B cell (primary cell): ENCODE measurements at regions not wholly inside any gene's neighbourhood (a gene's known extent, or its start where the extent isn't known, plus 50 kb on each side); places are given as distances from the start of the nearest gene placed in this dataset.

Experiments used
- ATAC-seq: fragments of 200-7000 bp; cut with Tn5 transposase; one replicate; pipeline ENCODE4 v1.10.0; 2021; ENCODE audit warnings: low read depth, mild to moderate bottlenecking, moderate number of reproducible peaks, moderate library complexity
- CTCF ChIA-PET: fragments of 350-600 bp; sonication (Branson Sonifier 250); formaldehyde crosslinking; loops from one replicate; lab custom pipeline; 2021; ENCODE audit warnings: antibody characterized with exemption, inconsistent platforms; lab: Charles Lee
- POLR2A ChIA-PET: fragments of 350-600 bp; sonication (Branson Sonifier 250); formaldehyde crosslinking; loops from one replicate; lab custom pipeline; 2021; ENCODE audit warnings: antibody characterized with exemption; lab: Charles Lee
- DNase-seq: peaks from one replicate; pipeline ENCODE4 v3.0.0; 2013
- H2AFZ ChIP-seq: 2 replicates; pipeline ENCODE4 v1.6.1; 2012; ENCODE audit warnings: mild to moderate bottlenecking, low read depth, low read length; ENCODE audit not compliant: insufficient read depth, poor library complexity, severe bottlenecking
- H3K27ac ChIP-seq, 2 donors: 1 replicate in 1 of 2; 2 replicates in 1 of 2; pipeline ENCODE4 v1.5.1; 2012 to 2013; ENCODE audit warnings: low read length in 2 of 2, mild to moderate bottlenecking in 2 of 2, moderate library complexity in 1 of 2
- H3K27me3 ChIP-seq, 4 experiments: fragments of 200-600 bp in 1 of 4; sonication (generic) in 1 of 4; replicated peaks in 1 of 4; 1 replicate in 2 of 4; 2 replicates in 2 of 4; pipeline versions ENCODE4 v1.6.1 to v1.7.0; 2013 to 2016; ENCODE audit warnings: low read length in 3 of 4, mild to moderate bottlenecking in 2 of 4, mixed read lengths in 1 of 4, moderate library complexity in 1 of 4; ENCODE audit not compliant: insufficient read depth in 4 of 4, control insufficient read depth in 3 of 4; ENCODE audit errors: control extremely low read depth in 1 of 4
- H3K36me3 ChIP-seq, 2 experiments: replicated peaks in 1 of 2; 1 replicate in 1 of 2; 2 replicates in 1 of 2; pipeline versions ENCODE4 v1.6.1 to v1.7.1; 2013; ENCODE audit warnings: low read length in 1 of 2; ENCODE audit not compliant: insufficient read depth in 2 of 2, control insufficient read depth in 1 of 2; ENCODE audit errors: control extremely low read depth in 1 of 2, extremely low read depth in 1 of 2
- H3K4me1 ChIP-seq, 2 donors: fragments of 200-600 bp in 1 of 2; sonication (generic) in 1 of 2; 1 replicate in 1 of 2; 2 replicates in 1 of 2; pipeline versions ENCODE4 v1.5.1 to v1.6.1; 2013 to 2017; ENCODE audit warnings: low read length in 2 of 2; ENCODE audit not compliant: control insufficient read depth in 2 of 2, insufficient read depth in 2 of 2
- H3K4me2 ChIP-seq: replicated peaks from 2 replicates; pipeline ENCODE3; 2012; ENCODE audit warnings: mild to moderate bottlenecking, low read depth, low read length; ENCODE audit not compliant: poor library complexity, severe bottlenecking
- H3K4me3 ChIP-seq, 5 experiments: fragments of 200-600 bp in 1 of 5; sonication (generic) in 1 of 5; 1 replicate in 3 of 5; 2 replicates in 2 of 5; pipeline versions ENCODE4 v1.5.1 to v1.7.0; 2011 to 2016; ENCODE audit warnings: low read length in 4 of 5, mild to moderate bottlenecking in 4 of 5, low read depth in 2 of 5, control low read depth in 1 of 5, moderate library complexity in 1 of 5; ENCODE audit not compliant: insufficient read depth in 1 of 5; ENCODE audit errors: control extremely low read depth in 1 of 5, extremely low read depth in 1 of 5
- H3K79me2 ChIP-seq: fragments of 200-600 bp; sonication (generic); one replicate; pipeline ENCODE4 v1.6.0; 2016; ENCODE audit warnings: low read length; ENCODE audit not compliant: control insufficient read depth, insufficient read depth
- H3K9ac ChIP-seq: fragments of 200-600 bp; sonication (generic); 2 replicates; pipeline ENCODE4 v1.6.1; 2017; ENCODE audit warnings: mild to moderate bottlenecking, low read length, moderate library complexity
- H3K9me3 ChIP-seq, 3 donors: one replicate each; pipeline versions ENCODE4 v1.6.1 to v1.7.1; 2013; ENCODE audit warnings: low read length in 2 of 3; ENCODE audit not compliant: control insufficient read depth in 2 of 3, insufficient read depth in 1 of 3; ENCODE audit errors: control extremely low read depth in 1 of 3
- H4K20me1 ChIP-seq: 2 replicates; pipeline ENCODE4 v1.6.0; 2012; ENCODE audit warnings: mild to moderate bottlenecking, low read length; ENCODE audit not compliant: insufficient read depth, control insufficient read depth, poor library complexity, severe bottlenecking
- H3K27ac Mint-ChIP-seq: one replicate; pipeline ENCODE4 v1.8.0; 2021; ENCODE audit warnings: mixed read lengths
- H3K27me3 Mint-ChIP-seq: one replicate; pipeline ENCODE4 v1.8.0; 2021; ENCODE audit warnings: mixed read lengths
- H3K4me1 Mint-ChIP-seq: one replicate; pipeline ENCODE4 v1.8.0; 2021; ENCODE audit warnings: mixed read lengths
- H3K4me3 Mint-ChIP-seq: one replicate; pipeline ENCODE4 v1.8.0; 2021; ENCODE audit warnings: mixed read lengths
- H3K9me3 Mint-ChIP-seq: one replicate; pipeline ENCODE4 v1.8.0; 2022; ENCODE audit warnings: mixed read lengths; ENCODE audit not compliant: insufficient read depth
- EZH2 ChIP-seq: IDR thresholded peaks from 2 replicates; pipeline ENCODE4 v1.6.1; 2012; ENCODE audit warnings: borderline replicate concordance, low read depth, mild to moderate bottlenecking, moderate library complexity, low read length; ENCODE audit not compliant: insufficient read depth, poor library complexity, severe bottlenecking
- WGBS: methylation state at CpG from one replicate; pipeline ENCODE4 v1.1.5; 2013; ENCODE audit warnings: missing lambda C conversion rate; ENCODE audit not compliant: insufficient coverage; 5-methylcytosine and 5-hydroxymethylcytosine counted together
- intact Hi-C: fragments of 100-400 bp; cut with micrococcal nuclease; formaldehyde crosslinking; loops from one replicate; pipeline ENCODE4 v1.10.0; 2022
- TF ChIP-seq, protein P1 (sequence below): fragments of 200-600 bp; IDR thresholded peaks from one replicate; pipeline ENCODE4 v1.8.0; 2022; ENCODE audit warnings: antibody characterized with exemption, mild to moderate bottlenecking

DNA sequence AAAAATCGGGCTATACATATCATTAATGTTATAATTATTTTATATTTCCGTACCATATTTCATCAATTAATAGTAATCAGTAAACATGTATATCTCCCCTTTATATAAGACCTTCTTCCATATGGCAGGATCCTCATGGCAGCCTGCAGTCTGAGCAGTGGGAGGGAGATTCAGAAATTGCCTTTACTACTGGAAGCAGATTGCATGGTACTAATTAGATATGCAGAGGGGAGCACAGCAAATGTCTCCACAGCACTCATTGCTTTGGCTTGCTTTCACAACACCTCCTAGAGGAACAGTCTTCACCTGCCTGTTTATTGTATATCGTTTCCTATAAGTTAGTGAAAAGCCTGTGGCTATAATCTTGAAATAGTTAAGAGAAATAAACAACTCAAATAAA lies 585.8 kb upstream of the GOT2 start:
- H3K27me3 ChIP-seq: no peaks in the 10 kb centered on the region
- H3K79me2 ChIP-seq: no peaks in the 10 kb centered on the region
- H3K4me3 Mint-ChIP-seq: no peak overlapping the region
- no peak overlapping the region for H3K4me2 ChIP-seq
- H3K27ac Mint-ChIP-seq: no peak overlapping the region
- H3K9me3 ChIP-seq: peaks cover 0 to 3% (median 0%) of the 10 kb centered on the region in 3 donors
- DNase-seq (no peak), ATAC-seq (no peak)
- no peaks in the 10 kb centered on the region for H3K4me1 Mint-ChIP-seq
- ChIA-PET CTCF (no interaction called here), POLR2A (no interaction called here)
- no peak overlapping the region for H3K9ac ChIP-seq
- H4K20me1 ChIP-seq: no peaks in the 10 kb centered on the region
- H3K27ac ChIP-seq: no peak overlapping the region
- no CpG with 5 or more reads among the region's 3 CpGs for WGBS
- intact Hi-C loops: no loop called here
- H3K27me3 Mint-ChIP-seq: no peaks in the 10 kb centered on the region
- peaks cover 5% of the 10 kb centered on the region for H3K9me3 Mint-ChIP-seq
- H3K4me3 ChIP-seq: no peak overlapping the region
- no peaks in the 10 kb centered on the region for H3K4me1 ChIP-seq
- H2AFZ ChIP-seq: no peak overlapping the region
- no peaks in the 10 kb centered on the region for H3K36me3 ChIP-seq
- TF ChIP-seq, protein P1, sequence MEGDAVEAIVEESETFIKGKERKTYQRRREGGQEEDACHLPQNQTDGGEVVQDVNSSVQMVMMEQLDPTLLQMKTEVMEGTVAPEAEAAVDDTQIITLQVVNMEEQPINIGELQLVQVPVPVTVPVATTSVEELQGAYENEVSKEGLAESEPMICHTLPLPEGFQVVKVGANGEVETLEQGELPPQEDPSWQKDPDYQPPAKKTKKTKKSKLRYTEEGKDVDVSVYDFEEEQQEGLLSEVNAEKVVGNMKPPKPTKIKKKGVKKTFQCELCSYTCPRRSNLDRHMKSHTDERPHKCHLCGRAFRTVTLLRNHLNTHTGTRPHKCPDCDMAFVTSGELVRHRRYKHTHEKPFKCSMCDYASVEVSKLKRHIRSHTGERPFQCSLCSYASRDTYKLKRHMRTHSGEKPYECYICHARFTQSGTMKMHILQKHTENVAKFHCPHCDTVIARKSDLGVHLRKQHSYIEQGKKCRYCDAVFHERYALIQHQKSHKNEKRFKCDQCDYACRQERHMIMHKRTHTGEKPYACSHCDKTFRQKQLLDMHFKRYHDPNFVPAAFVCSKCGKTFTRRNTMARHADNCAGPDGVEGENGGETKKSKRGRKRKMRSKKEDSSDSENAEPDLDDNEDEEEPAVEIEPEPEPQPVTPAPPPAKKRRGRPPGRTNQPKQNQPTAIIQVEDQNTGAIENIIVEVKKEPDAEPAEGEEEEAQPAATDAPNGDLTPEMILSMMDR: no peak
- no peak for TF ChIP-seq EZH2

DNA sequence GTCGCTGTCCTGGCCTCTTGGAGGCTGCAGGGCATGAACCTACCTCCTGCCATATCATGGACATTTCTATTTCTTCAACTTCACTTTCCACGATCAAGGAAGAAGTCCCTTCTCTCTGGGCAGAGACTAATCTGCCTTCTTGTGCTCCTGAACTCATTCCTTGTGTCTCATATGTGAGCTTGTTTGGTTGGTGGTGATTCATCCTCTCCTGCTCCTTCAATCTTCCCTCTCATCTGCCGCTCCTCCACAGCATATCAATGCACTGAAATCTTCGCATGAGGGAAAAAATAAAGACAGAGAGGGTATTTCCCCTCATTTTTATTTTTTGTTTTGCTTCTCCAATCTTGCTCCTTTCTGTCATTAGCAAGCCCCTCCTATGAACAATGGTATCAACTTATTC lies 571.7 kb upstream of the GOT2 start:
- no peaks in the 10 kb centered on the region for H4K20me1 ChIP-seq
- Mint-ChIP-seq H3K27ac (no peak overlapping the region), H3K4me3 (no peak overlapping the region), H3K4me1 (no peaks in the 10 kb centered on the region), H3K27me3 (no peaks in the 10 kb centered on the region), H3K9me3 (no peaks in the 10 kb centered on the region)
- no peak overlapping the region for H3K9ac ChIP-seq
- intact Hi-C loops: no loop called here
- H3K79me2 ChIP-seq: no peaks in the 10 kb centered on the region
- H3K9me3 ChIP-seq: no peaks in the 10 kb centered on the region
- CTCF ChIA-PET: no interaction called here
- no peak overlapping the region for H3K27ac ChIP-seq
- ATAC-seq (no peak), DNase-seq (no peak)
- H3K4me1 ChIP-seq: no peaks in the 10 kb centered on the region
- 70% methylated on average over 1 of the region's 4 CpGs for WGBS
- H2AFZ ChIP-seq: no peak overlapping the region
- no peaks in the 10 kb centered on the region for H3K27me3 ChIP-seq
- H3K4me2 ChIP-seq: no peak overlapping the region
- no peak overlapping the region for H3K4me3 ChIP-seq
- TF ChIP-seq, protein P1: no peak
- no peak for TF ChIP-seq EZH2
- POLR2A ChIA-PET: no interaction called here
- H3K36me3 ChIP-seq: no peaks in the 10 kb centered on the region
